ENCODE measurements at regions not wholly inside any gene's neighbourhood (a gene's known extent, or its start where the extent isn't known, plus 50 kb on each side); places are given as distances from the start of the nearest gene placed in this dataset.

GRCh38 chrX:120819126-120819525, 56.5 kb downstream of the CT47B1 start:
- H3K4me3 ChIP-seq (ENCODE audit: low read depth, low read length) = no peak overlapping the region
- DNase-seq (ENCODE audit: low read depth) = no peak

DNA sequence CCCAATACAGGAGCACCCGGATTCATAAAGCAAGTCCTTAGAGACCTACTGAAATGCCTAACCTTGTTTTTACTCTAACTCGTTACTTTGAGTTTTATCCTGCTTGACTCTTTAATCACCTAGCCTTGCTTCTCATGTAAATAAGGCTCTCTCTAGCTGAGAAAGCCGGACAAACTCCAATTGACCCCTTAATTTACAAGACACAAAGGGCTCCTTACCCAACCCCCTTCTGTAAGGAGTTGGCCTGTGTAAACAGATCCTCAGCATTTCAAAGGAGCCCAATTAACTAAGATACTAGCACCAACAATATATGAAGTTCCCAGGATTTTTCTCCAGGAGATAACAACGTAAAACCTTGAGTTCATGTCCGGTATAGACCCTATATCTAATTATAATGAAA, 61.7 kb downstream of the CT47B1 start:
- no peak overlapping the region for H3K4me3 ChIP-seq (ENCODE audit: low read depth, low read length)
- DNase-seq (ENCODE audit: low read depth) = no peak

DNA sequence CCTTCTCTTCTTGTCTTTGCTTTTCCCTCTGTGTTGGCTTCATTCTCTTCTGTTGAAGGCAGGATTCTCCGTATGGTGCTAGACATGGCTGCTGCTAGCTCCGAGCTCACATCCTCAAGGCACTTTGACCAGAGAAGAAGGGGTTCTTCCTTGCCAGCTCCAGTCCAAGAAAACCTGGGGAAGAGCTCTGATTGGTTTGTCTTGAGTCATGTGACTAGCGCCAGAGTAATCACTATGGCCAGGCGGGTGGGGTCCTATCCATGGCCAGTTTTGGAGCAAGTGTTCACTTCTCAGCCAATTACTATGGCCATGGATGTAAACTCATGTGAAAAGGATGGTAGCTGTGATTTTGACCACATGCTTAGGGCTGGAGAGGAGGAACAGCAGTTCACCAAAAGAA, 74.2 kb downstream of the CT47B1 start:
- no peak overlapping the region for H3K4me3 ChIP-seq (ENCODE audit: low read depth, low read length)
- no peak for DNase-seq (ENCODE audit: low read depth)

DNA sequence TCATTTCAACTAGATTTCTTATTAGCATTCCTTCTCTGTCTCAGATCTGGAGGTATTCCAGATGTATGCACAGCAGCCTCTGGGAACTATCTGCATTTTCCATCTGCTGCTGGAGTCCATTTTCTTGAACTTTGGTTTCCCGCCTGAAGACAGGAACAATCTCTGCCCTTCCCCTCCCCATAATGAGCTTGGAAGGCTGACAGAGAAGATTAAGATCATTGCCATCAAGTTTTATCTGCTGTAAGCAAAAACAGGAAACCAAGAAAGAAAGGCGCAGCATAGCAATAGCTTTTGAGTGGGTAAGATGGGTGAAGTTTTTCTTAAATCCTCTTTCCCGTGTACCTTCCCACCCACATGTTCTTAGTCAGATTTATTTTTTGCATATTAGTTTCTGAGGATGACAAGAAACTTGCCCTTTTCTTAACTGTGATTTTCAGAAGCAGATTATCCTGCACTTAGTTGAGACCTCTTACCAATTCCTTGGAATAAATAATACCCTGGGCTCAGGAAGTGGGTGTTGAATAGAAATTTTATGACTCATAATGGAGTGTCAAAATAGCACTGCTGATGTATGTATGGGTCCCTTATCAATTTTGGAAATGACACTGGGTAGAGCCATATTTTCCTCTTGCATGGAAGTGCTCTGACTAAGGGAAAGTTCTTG, 78.3 kb downstream of the CT47B1 start:
- no peak for DNase-seq (ENCODE audit: low read depth)

GRCh38 chrX:120795301-120795700, 80.4 kb downstream of the CT47B1 start:
- DNase-seq (ENCODE audit: low read depth) = no peak
- no peak overlapping the region for H3K4me3 ChIP-seq (ENCODE audit: low read depth, low read length)

More for the DNA sequence above, 78.3 kb downstream of the CT47B1 start:
- H3K4me3 ChIP-seq (ENCODE audit: low read depth, low read length) = no peak overlapping the region

- no peak overlapping the region for H3K4me3 ChIP-seq (ENCODE audit: low read depth, low read length)
Observed at GRCh38 chrX:120794525-120794975, 81.1 kb downstream of the CT47B1 start.

DNA sequence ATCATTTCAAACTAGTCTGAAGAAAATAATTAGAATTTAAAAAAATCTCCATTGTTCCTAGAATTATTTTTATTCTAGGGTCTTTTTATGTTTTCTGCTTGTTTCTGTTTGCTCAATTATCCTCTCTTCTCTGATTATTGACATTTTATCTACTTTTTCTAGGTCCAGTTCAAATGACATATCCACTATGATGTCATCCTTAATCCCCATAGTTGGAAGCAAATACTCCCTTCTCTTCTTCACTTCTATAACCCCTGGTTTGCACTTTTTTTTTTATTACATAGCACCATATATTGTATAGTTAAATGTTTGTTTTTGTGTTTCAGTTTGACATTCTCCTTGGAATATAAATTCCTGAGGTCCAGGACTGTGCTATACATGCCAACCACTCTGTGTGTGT, 82.6 kb downstream of the CT47B1 start:
- no peak overlapping the region for H3K4me3 ChIP-seq (ENCODE audit: low read depth, low read length)
- DNase-seq (ENCODE audit: low read depth) = no peak

More at GRCh38 chrX:120794525-120794975, 81.1 kb downstream of the CT47B1 start:
- no peak for DNase-seq (ENCODE audit: low read depth)

DNA sequence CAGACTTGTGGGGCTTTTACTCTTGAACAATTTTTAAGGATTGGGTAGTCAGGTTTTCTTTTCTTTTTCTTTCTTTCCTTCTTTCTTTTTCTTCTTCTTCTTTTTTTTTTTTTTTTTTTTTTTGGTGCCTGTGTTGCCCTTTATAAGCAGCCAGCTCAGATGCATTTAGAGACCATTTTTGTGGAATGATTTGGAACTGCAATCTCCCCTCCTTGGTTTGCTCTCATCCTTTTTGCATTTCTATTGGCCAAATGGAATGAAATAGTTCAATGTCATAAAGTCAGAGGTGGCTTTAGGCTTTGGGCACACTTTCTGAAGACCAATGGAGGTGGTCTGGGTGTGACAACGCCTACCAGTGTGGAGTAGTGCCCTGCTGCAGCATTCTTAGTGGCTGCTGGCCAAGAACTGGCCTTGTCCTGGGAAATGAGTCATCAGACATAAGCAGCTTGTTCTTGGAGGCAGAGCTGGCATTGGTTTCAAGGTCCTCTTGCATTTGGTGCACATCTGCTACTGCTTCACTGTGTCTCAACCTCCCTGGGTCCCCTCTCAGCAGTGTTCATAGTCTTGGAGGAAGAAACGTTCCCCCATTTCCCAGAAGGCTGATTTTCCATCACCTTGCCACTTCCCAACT, 84.5 kb downstream of the CT47B1 start:
- DNase-seq (ENCODE audit: low read depth) = peak; percentile 67
- no peak overlapping the region for H3K4me3 ChIP-seq (ENCODE audit: low read depth, low read length)

DNA sequence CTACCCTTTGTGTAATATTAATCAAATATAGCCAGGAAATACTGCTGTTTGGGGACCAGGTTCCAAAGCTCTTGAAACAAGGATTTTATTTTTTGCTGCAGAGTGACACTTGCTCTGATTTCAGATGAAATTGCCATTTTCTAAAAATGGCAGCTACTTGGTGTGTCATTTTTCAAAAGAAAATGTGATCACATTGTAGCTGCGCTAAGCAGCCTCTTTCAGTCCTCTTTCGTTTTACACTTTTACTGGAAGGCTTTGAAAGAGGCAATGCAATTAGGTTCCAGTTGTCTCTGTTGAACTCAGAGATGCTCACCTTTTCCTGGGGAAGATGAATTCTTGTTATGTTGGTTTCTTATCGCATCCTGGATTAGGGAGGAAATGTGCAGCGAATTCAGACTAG, 85.1 kb downstream of the CT47B1 start:
- DNase-seq (ENCODE audit: low read depth) = no peak

DNA sequence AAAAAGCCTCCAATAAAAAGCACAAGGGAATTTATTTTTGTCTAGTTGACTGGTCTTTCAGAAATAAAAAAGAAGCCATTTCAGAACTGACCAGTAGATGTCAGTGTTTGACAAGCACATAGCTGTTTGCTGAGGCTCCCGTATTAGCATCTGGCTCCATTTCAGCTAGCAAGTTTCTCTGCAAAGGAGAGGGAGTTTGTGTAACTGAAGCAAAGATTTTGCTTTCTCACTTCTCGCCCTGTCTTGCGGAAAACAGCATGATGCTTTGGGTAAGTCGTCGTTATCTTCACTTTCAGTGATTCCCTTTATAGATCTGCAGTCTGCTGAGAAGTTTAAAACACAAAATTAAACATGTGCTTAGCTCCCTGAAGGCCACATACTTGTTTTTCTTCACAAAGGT, 85.5 kb downstream of the CT47B1 start:
- DNase-seq (ENCODE audit: low read depth) = no peak

More for the DNA sequence above, 85.1 kb downstream of the CT47B1 start:
- H3K4me3 ChIP-seq (ENCODE audit: low read depth, low read length) = no peak overlapping the region

DNA sequence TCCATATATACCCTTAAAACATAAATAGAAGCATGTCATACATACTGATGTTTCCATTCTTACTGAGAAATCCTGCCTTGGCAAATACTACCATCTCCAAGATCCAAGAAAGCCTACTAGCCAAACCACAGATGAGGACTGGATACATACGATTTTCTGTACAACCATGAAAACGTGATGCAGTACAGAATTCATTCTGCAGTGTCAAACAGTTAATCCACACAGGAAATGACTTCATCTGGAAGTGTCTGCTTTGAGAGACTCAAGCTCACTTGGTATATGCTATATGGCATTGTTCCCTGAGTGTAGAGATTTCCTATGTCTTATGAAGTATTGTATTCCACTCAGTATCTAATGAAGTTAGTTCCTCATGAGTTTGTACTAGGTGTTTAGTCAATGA, 94.3 kb downstream of the CT47B1 start:
- peak; percentile 65 for DNase-seq (ENCODE audit: low read depth)

More for the DNA sequence above, 85.5 kb downstream of the CT47B1 start:
- no peak overlapping the region for H3K4me3 ChIP-seq (ENCODE audit: low read depth, low read length)

GRCh38 chrX:120775959-120776358, 99.7 kb downstream of the CT47B1 start:
- no peak overlapping the region for H3K4me3 ChIP-seq (ENCODE audit: low read depth, low read length)
- DNase-seq (ENCODE audit: low read depth) = no peak

More for the DNA sequence above, 94.3 kb downstream of the CT47B1 start:
- no peak overlapping the region for H3K4me3 ChIP-seq (ENCODE audit: low read depth, low read length)

DNA sequence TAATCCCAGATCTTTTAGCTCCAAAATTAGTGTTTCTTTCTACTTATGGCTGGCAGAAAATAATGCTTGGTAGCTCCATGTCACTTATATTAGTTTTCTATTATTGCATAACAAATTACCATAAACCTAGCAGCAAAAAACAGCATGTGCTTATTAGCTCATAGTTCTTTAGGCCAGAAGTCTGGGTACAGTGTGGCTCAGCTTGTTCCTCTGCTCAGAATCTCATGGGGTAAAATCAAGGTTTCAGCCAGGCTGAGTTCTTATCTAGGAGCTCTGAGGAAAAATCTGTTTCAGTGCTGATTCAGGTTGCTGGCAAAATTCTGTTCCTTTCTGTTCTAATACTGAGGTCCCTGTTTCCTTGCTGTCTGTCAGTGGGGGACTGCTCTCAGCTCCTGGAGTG, 101.1 kb downstream of the CT47B1 start:
- no peak overlapping the region for H3K4me3 ChIP-seq (ENCODE audit: low read depth, low read length)
- no peak for DNase-seq (ENCODE audit: low read depth)

GRCh38 chrX:120773801-120774200, 101.9 kb downstream of the CT47B1 start:
- no peak for DNase-seq (ENCODE audit: low read depth)
- no peak overlapping the region for H3K4me3 ChIP-seq (ENCODE audit: low read depth, low read length)

DNA sequence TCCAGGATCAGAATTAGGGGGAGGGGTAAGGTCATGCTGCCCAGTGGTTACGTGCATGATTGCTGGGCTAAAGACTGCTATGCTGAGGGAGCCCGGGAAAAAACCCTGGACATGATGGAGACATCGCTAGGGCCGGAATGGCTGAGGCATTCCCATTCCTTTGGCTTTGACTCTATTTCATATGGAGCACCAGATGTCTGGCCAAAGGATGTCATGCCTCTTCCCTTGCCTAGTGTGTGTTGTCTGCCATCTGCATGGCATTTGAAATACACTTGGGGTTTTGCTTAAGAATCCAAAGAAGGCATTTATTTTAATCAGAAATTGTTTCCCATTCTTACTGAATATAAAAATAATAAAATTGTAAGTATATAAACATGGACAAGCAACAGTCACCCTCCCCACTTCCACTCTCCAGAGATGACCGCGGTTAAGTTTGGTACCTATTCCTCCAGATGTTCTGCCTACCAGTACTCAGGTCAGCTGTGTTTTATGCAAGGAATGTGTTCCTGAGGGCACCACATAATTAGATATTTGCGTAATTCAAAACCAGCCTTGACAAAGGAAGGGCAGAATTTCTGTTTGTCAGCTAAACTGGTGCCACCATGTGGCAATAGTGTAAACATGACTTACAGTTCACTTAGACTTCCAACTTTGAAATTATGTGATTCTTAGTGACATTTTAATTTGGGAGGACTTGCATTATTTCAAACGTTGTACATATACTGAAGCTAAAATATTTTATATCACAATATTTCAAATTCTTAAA, 105.9 kb downstream of the CT47B1 start:
- H3K4me3 ChIP-seq (ENCODE audit: low read depth, low read length) = no peak overlapping the region
- no peak for DNase-seq (ENCODE audit: low read depth)

DNA sequence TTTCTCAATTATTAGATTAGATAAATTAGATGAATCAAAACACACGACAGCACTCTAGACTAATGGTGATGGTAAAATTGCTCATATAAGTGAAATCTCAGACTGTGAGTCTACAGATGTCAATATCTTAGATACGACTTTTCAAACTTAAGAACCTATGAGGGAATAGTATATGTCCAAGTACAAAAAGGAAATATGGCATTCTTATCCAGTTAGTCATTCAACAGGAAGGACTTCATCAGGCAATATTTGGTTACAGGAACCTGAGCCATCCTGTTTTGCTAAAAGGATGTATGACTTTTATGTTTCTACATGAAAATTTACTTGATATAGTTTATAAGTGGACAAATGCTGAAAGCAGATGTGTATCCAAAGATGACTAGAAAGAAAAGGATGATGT, 107.0 kb downstream of the CT47B1 start:
- DNase-seq (ENCODE audit: low read depth) = no peak
- H3K4me3 ChIP-seq (ENCODE audit: low read depth, low read length) = no peak overlapping the region

DNA sequence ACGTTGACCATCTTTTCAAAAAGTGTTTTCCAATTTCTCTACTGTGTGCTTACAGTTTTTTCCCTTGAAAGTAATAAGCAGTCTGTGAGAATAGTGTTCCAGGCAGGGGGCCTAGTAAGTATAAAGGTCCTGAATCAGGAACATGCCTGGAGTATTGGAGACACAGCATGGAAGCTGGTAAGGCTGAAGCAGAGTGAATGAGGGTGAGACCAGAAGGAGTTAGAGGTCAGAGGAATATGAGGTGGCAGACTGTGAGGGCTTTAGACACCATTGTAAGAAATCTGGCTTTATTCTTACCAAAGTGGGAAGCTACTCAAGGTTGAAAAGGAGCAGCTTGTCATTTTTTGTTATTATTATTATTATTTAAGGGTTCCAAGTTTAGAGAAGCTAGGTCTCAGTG, 107.4 kb downstream of the CT47B1 start:
- no peak for DNase-seq (ENCODE audit: low read depth)
- H3K4me3 ChIP-seq (ENCODE audit: low read depth, low read length) = no peak overlapping the region

GRCh38 chrX:120763269-120763668, 112.4 kb downstream of the CT47B1 start:
- no peak for DNase-seq (ENCODE audit: low read depth)
- no peak overlapping the region for H3K4me3 ChIP-seq (ENCODE audit: low read depth, low read length)

GRCh38 chrX:120761810-120762209, 113.9 kb downstream of the CT47B1 start:
- DNase-seq (ENCODE audit: low read depth) = peak; percentile 56
- H3K4me3 ChIP-seq (ENCODE audit: low read depth, low read length) = no peak overlapping the region

GRCh38 chrX:120759685-120760084, 116.0 kb downstream of the CT47B1 start:
- DNase-seq (ENCODE audit: low read depth) = no peak
- H3K4me3 ChIP-seq (ENCODE audit: low read depth, low read length) = no peak overlapping the region

Data from skeletal muscle cell (primary cell).